NCI-H345 (cell line): ENCODE measurements at regions not wholly inside any gene's neighbourhood (a gene's known extent, or its start where the extent isn't known, plus 50 kb on each side); places are given as distances from the start of the nearest gene placed in this dataset.

Experiments
- DNase-seq: peaks from one replicate; lab custom pipeline; 2025; lab: John Stamatoyannopoulos, UW

DNA sequence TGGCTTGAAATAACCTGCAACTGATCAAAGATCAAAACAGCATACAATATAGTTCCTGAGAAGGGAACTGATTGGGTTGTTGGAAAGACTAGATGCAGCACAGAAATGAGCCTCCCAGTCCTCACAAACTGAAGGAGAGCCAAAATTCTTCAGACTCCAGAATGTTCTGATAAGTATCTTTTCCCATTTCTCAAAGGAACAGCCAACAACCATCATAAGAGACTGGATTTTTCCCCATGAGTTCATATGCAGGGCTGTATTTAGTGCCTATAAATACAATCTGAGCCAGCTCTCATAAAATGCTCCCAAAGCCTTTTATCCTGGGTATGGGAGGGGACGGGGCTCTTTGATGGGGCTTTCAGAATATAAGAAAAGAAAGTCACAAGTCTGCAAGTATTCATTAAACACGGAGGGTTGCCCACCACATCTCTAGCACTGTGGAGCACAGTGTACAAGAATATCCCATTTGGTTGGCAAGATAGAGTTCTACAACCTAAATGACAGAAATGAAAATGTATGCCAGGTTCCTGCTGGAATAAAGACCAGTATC lies 50.7 kb upstream of the LYVE1 start:
- DNase-seq, result no peak

DNA sequence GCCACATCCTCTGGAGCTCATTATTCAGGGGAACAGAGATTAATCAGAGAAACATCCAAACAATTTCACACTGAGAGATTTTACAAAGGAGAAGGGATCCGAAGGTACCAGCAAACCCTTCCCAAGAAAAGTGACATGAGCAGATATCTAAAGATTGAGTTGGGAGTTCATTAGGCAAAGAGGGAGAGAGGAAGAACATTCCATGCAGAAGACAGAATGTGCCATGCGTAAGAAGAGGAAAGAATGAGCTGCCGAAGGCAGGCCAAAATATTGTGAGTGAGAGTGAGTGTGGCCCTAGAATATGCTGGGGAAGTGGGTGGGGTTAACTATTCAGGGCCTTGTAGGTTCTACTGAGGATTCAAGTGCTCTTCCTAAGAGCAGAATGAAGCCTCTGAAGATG lies 50.0 kb upstream of the LYVE1 start:
- no peak for DNase-seq
